ENCODE measurements at regions not wholly inside any gene's neighbourhood (a gene's known extent, or its start where the extent isn't known, plus 50 kb on each side); places are given as distances from the start of the nearest gene placed in this dataset.

- H3K27ac ChIP-seq = no peak overlapping the region
- TF ChIP-seq ZFX (IDR thresholded peaks at IDR 0.05) (no peak), CTCF (conservative IDR thresholded peaks at IDR 0.05) (no peak)
These were observed 424.8 kb upstream of the TPM1 start for GRCh38 chr15:62617741-62618140.

DNA sequence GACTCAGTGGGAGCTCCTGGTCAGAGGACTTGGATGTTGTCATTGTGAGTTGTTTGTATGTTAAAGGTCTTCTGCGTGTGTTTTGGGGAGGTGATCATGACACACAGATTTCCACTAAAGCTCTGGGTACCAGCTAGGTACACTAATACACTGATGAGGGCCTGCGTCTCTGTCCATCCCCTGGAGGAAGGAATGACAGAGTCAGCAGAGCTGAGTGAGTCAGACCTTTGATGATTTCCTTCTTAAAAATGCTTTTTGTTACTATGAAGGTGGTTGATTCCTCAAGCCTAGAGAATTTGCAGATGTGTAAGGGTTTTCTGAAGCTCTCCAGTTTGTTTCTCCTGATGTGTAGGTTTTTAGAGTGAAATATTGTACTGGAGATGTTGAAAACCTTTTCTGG is 424.1 kb upstream of the TPM1 start:
- no peak overlapping the region for H3K27ac ChIP-seq
- no peak for TF ChIP-seq CTCF (conservative IDR thresholded peaks at IDR 0.05)
- TF ChIP-seq ZFX (IDR thresholded peaks at IDR 0.05) = no peak

DNA sequence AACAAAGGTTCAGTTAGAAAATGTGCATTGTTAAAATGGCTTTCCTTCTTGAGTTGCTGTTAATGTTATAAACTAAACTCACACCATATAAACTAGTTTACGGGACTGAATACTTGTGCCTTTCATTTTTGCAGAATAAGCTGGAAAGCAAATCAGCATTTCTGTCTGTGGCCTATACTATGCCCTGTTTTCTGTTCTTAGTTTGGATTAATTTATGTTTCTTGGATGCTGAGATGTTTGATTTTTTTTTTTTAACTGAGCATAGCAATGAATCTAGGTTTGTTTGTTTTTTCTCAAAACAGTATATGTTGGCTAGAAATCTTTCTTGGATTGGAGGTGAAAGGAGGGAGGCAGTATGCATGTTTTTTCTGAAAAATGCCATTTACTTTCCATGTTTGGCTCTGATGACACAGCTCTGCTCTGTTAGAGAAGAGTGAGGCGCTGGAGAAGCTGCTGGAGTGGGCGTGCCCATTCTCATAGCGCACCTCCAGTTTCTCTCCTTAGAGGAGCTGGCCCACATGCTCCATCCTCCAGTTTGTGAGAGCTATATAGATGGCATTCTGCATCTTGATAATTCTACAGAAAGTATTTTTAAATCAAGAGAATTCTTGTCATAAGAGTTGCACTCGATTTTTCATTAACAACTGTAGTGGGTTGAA is 423.6 kb upstream of the TPM1 start:
- no peak overlapping the region for H3K27ac ChIP-seq
- no peak for TF ChIP-seq ZFX (IDR thresholded peaks at IDR 0.05)
- no peak for TF ChIP-seq CTCF (conservative IDR thresholded peaks at IDR 0.05)

DNA sequence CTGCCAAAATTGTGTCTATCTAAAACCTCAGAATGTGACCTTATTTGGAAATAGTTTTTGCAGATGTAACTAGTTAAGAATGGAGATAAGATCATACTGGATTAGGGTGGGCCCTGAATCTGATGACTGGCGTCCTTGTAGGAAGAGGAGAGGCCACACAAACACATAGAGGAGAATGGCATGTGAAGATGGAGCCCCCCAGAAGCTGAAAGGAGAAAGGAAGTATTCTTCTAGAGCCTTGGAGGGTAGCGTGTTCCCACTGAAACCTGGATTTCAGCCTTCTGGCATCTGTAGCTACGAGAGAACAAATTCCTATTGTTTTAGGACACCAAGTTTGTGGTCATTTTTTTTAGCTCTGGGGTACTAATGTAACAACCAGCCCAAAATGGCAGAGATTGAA is 423.0 kb upstream of the TPM1 start:
- TF ChIP-seq CTCF (conservative IDR thresholded peaks at IDR 0.05) (no peak), ZFX (IDR thresholded peaks at IDR 0.05) (no peak)
- no peak overlapping the region for H3K27ac ChIP-seq

DNA sequence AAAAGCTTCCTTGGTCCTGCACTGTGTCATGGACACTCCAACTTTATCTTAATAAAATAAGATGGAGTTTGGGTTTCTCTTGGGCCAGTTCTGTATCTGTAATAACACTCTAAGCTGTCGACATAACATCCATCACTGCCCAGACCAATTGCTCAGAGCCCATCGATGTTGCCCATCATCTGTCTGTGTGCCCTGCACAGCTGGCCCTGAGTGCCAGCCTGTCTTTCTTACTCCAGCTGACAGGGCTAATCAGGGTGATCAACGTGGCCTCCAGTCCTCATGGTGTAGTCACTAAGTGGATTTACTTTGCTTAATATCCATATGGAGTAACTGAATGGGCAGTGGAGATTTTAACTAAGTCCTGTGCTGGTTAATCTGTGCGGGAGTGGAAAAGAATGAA is 419.8 kb upstream of the TPM1 start:
- no peak overlapping the region for H3K27ac ChIP-seq
- no peak for TF ChIP-seq CTCF (conservative IDR thresholded peaks at IDR 0.05)
- no peak for TF ChIP-seq ZFX (IDR thresholded peaks at IDR 0.05)

- H3K27ac ChIP-seq = no peak overlapping the region
These were observed 417.8 kb upstream of the TPM1 start for GRCh38 chr15:62624547-62625378.

More at GRCh38 chr15:62624547-62625378, 417.8 kb upstream of the TPM1 start:
- TF ChIP-seq ZFX (IDR thresholded peaks at IDR 0.05) (no peak), CTCF (conservative IDR thresholded peaks at IDR 0.05) (no peak)
